ENCODE measurements at regions not wholly inside any gene's neighbourhood (a gene's known extent, or its start where the extent isn't known, plus 50 kb on each side); places are given as distances from the start of the nearest gene placed in this dataset.

DNA sequence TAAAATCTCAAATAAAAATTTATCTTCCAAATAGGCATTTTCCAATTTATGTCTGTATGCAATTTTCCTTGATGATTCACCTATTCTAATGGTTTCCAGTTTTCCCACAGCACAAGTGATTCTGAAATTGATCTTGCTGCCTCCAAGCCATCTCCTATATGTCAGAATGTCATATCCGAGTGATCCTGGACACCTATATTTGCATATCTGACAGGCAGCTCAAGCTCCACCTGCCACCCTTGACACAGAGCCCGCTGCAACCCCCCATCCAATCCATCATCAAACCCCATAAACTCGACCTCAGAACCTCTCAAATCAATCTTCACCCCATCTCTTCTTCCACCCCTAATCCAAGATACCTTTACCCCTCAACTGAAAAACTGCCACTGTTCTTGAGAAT lies 579.5 kb downstream of the EPHB1 start:
- 90% methylated on average over 3 of the region's 3 CpGs for WGBS (ENCODE audit: low lambda C conversion rate, missing lambda C conversion rate)
- H3K27ac ChIP-seq: no peak overlapping the region
- H3K9me3 ChIP-seq (ENCODE audit: low read depth): no peaks in the 10 kb centered on the region
- H3K27me3 ChIP-seq: no peaks in the 10 kb centered on the region
- H3K36me3 ChIP-seq (replicated peaks; ENCODE audit: insufficient read depth, low read depth): no peaks in the 10 kb centered on the region
- TF ChIP-seq EZH2phosphoT487 (IDR thresholded peaks at IDR 0.05; ENCODE audit: low read depth, severe bottlenecking, unreplicated experiment) (no peak), EZH2 (IDR thresholded peaks at IDR 0.05; ENCODE audit: borderline replicate concordance) (no peak)
- TF ChIP-seq, protein P1, sequence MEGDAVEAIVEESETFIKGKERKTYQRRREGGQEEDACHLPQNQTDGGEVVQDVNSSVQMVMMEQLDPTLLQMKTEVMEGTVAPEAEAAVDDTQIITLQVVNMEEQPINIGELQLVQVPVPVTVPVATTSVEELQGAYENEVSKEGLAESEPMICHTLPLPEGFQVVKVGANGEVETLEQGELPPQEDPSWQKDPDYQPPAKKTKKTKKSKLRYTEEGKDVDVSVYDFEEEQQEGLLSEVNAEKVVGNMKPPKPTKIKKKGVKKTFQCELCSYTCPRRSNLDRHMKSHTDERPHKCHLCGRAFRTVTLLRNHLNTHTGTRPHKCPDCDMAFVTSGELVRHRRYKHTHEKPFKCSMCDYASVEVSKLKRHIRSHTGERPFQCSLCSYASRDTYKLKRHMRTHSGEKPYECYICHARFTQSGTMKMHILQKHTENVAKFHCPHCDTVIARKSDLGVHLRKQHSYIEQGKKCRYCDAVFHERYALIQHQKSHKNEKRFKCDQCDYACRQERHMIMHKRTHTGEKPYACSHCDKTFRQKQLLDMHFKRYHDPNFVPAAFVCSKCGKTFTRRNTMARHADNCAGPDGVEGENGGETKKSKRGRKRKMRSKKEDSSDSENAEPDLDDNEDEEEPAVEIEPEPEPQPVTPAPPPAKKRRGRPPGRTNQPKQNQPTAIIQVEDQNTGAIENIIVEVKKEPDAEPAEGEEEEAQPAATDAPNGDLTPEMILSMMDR (IDR thresholded peaks at IDR 0.05; ENCODE audit: poor library complexity): no peak
- no peaks in the 10 kb centered on the region for H3K79me2 ChIP-seq
- no peak overlapping the region for H3K4me3 ChIP-seq
- no peaks in the 10 kb centered on the region for H4K20me1 ChIP-seq (ENCODE audit: insufficient read depth, poor library complexity, severe bottlenecking)
- H2AFZ ChIP-seq: no peak overlapping the region
- H3K4me2 ChIP-seq: no peak overlapping the region
- no peaks in the 10 kb centered on the region for H3K4me1 ChIP-seq (ENCODE audit: insufficient read depth)
- no peak for DNase-seq (ENCODE audit: low spot score)
- no peaks in the 10 kb centered on the region for H3K9me2 ChIP-seq (replicated peaks; ENCODE audit: insufficient read depth)

DNA sequence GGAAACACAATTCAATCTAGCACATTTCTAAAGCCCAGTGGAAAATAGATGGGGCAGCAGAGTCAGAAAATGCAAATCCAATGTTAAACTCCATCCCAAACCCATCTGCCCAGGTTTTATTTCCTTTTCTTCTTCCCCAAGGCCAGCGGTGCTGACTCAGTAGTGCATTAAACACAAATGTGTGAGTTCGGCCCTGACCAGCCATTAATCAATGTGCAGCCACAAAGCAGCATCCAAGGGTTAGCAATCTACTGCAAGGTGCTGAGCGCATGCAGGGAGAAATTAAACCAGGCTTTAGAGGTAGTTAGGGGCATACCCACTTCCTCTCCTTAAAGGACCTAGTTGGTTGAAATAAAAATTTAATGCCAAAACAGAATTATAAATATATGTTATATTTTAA lies 583.3 kb upstream of the PPP2R3A start:
- Histone ChIP-seq H4K20me1 (ENCODE audit: insufficient read depth, poor library complexity, severe bottlenecking) (no peaks in the 10 kb centered on the region), H3K9me2 (replicated peaks; ENCODE audit: insufficient read depth) (no peaks in the 10 kb centered on the region), H3K9me3 (ENCODE audit: low read depth) (no peaks in the 10 kb centered on the region), H2AFZ (no peak overlapping the region), H3K4me3 (no peak overlapping the region), H3K36me3 (replicated peaks; ENCODE audit: insufficient read depth, low read depth) (no peaks in the 10 kb centered on the region), H3K4me1 (ENCODE audit: insufficient read depth) (no peaks in the 10 kb centered on the region), H3K4me2 (no peak overlapping the region), H3K27ac (no peak overlapping the region), H3K79me2 (no peaks in the 10 kb centered on the region), H3K27me3 (no peaks in the 10 kb centered on the region)
- no peak for DNase-seq (ENCODE audit: low spot score)
- 93% methylated on average over 3 of the region's 3 CpGs for WGBS (ENCODE audit: low lambda C conversion rate, missing lambda C conversion rate)
- TF ChIP-seq EZH2phosphoT487 (IDR thresholded peaks at IDR 0.05; ENCODE audit: low read depth, severe bottlenecking, unreplicated experiment): no peak
- TF ChIP-seq EZH2 (IDR thresholded peaks at IDR 0.05; ENCODE audit: borderline replicate concordance): no peak
- TF ChIP-seq, protein P1 (IDR thresholded peaks at IDR 0.05; ENCODE audit: poor library complexity): no peak

DNA sequence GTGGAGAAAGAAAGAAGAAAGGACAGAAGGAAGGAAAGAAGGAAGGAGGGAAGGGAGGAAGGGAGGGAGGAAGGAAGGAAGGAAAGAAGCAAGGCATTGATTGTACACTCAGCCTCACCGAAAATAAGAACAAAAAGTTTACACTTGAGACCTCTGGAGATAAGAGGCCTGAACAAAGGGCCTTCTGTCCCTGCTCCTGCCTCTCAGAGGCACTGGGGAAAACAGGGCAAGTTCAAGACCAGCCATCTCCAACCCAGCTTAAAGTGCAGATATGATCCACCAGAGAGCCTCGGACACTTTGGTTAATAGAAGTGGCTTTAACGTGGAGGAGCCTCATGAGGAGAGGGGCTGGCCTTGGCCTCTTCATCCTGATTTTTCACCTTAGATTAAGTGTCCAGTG lies 582.9 kb upstream of the PPP2R3A start:
- TF ChIP-seq, protein P1 (IDR thresholded peaks at IDR 0.05; ENCODE audit: poor library complexity): no peak
- TF ChIP-seq EZH2 (IDR thresholded peaks at IDR 0.05; ENCODE audit: borderline replicate concordance) (no peak), EZH2phosphoT487 (IDR thresholded peaks at IDR 0.05; ENCODE audit: low read depth, severe bottlenecking, unreplicated experiment) (no peak)
- H3K4me2 ChIP-seq: no peak overlapping the region

DNA sequence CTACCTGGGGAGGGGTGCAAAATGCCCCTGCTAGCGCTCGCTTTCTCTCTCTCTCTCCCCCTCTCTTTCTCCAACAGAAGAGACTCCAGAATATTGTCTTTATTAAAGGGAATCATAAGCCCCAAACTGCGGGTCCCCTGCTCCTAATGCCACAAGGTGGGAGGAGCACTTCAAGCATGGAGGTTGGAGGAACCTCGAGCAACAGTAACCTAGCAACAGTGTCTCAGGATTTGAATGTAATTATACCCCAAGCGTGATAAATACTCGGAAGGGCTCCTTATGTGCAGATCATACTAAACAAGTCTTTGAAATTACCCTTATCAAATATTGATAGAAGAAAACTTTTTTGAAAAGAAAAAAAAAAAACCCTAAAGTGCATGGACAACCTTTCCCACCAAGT lies 582.2 kb upstream of the PPP2R3A start:
- TF ChIP-seq EZH2phosphoT487 (IDR thresholded peaks at IDR 0.05; ENCODE audit: low read depth, severe bottlenecking, unreplicated experiment) (no peak), EZH2 (IDR thresholded peaks at IDR 0.05; ENCODE audit: borderline replicate concordance) (no peak)
- TF ChIP-seq, protein P1 (IDR thresholded peaks at IDR 0.05; ENCODE audit: poor library complexity): no peak
- H3K4me3 ChIP-seq: no peak overlapping the region
- DNase-seq (ENCODE audit: low spot score): no peak
- no peaks in the 10 kb centered on the region for H3K36me3 ChIP-seq (replicated peaks; ENCODE audit: insufficient read depth, low read depth)
- WGBS (ENCODE audit: low lambda C conversion rate, missing lambda C conversion rate): 86% methylated on average over 6 of the region's 6 CpGs
- H3K9me3 ChIP-seq (ENCODE audit: low read depth): no peaks in the 10 kb centered on the region
- H3K27me3 ChIP-seq: no peaks in the 10 kb centered on the region
- H4K20me1 ChIP-seq (ENCODE audit: insufficient read depth, poor library complexity, severe bottlenecking): no peaks in the 10 kb centered on the region
- no peak overlapping the region for H3K4me2 ChIP-seq
- H3K9me2 ChIP-seq (replicated peaks; ENCODE audit: insufficient read depth): no peaks in the 10 kb centered on the region
- H3K4me1 ChIP-seq (ENCODE audit: insufficient read depth): no peaks in the 10 kb centered on the region
- H3K79me2 ChIP-seq: no peaks in the 10 kb centered on the region
- no peak overlapping the region for H2AFZ ChIP-seq
- no peak overlapping the region for H3K27ac ChIP-seq

More for the DNA sequence above, 582.9 kb upstream of the PPP2R3A start:
- WGBS (ENCODE audit: low lambda C conversion rate, missing lambda C conversion rate): 77% methylated on average over 3 of the region's 3 CpGs
- no peaks in the 10 kb centered on the region for H3K27me3 ChIP-seq
- no peaks in the 10 kb centered on the region for H4K20me1 ChIP-seq (ENCODE audit: insufficient read depth, poor library complexity, severe bottlenecking)
- H2AFZ ChIP-seq: no peak overlapping the region
- no peak overlapping the region for H3K27ac ChIP-seq
- no peaks in the 10 kb centered on the region for H3K79me2 ChIP-seq
- no peaks in the 10 kb centered on the region for H3K9me2 ChIP-seq (replicated peaks; ENCODE audit: insufficient read depth)
- DNase-seq (ENCODE audit: low spot score): no peak
- no peaks in the 10 kb centered on the region for H3K9me3 ChIP-seq (ENCODE audit: low read depth)
- H3K36me3 ChIP-seq (replicated peaks; ENCODE audit: insufficient read depth, low read depth): no peaks in the 10 kb centered on the region
- H3K4me1 ChIP-seq (ENCODE audit: insufficient read depth): no peaks in the 10 kb centered on the region
- no peak overlapping the region for H3K4me3 ChIP-seq
